ENCODE measurements at regions not wholly inside any gene's neighbourhood (a gene's known extent, or its start where the extent isn't known, plus 50 kb on each side); places are given as distances from the start of the nearest gene placed in this dataset.

DNA sequence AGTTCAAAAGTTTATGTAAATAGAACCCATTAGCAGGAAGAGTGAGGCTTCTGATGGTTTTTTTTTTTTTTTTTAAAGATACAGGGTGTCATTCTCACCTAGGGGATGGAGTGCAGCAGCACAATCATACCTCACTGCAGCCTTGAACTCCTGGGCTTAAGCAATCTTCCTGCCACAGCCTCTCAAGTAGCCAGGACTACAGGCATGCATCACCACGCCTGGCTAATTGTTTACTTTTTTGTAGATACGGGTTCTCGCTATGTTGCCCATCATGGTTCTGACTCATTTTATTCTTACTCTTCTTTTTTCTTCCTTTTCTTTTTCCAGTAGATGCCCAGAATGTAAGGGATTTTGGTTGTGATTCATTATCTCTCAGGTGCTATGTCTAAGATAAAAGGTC, 201.1 kb downstream of the NNT start (continued):
- TF ChIP-seq, protein P1, sequence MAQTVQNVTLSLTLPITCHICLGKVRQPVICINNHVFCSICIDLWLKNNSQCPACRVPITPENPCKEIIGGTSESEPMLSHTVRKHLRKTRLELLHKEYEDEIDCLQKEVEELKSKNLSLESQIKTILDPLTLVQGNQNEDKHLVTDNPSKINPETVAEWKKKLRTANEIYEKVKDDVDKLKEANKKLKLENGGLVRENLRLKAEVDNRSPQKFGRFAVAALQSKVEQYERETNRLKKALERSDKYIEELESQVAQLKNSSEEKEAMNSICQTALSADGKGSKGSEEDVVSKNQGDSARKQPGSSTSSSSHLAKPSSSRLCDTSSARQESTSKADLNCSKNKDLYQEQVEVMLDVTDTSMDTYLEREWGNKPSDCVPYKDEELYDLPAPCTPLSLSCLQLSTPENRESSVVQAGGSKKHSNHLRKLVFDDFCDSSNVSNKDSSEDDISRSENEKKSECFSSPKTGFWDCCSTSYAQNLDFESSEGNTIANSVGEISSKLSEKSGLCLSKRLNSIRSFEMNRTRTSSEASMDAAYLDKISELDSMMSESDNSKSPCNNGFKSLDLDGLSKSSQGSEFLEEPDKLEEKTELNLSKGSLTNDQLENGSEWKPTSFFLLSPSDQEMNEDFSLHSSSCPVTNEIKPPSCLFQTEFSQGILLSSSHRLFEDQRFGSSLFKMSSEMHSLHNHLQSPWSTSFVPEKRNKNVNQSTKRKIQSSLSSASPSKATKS (CRISPR knock-in tag; IDR thresholded peaks at IDR 0.05) = no peak
- TF ChIP-seq SP5 (CRISPR knock-in tag; IDR thresholded peaks at IDR 0.05; ENCODE audit: borderline replicate concordance, low read depth) (no peak), TRIM24 (CRISPR knock-in tag; IDR thresholded peaks at IDR 0.05) (no peak), ZNF329 (CRISPR knock-in tag; IDR thresholded peaks at IDR 0.05; ENCODE audit: low read depth) (no peak), ZSCAN21 (CRISPR knock-in tag; IDR thresholded peaks at IDR 0.05; ENCODE audit: borderline replicate concordance) (no peak), ZSCAN22 (CRISPR knock-in tag; IDR thresholded peaks at IDR 0.05) (no peak), ZFP41 (CRISPR knock-in tag; IDR thresholded peaks at IDR 0.05; ENCODE audit: borderline replicate concordance) (no peak), EP300 (IDR thresholded peaks at IDR 0.05; ENCODE audit: low read depth in 2 of 2, low read length in 2 of 2) (no peak), EP300 (CRISPR knock-in tag; IDR thresholded peaks at IDR 0.05; ENCODE audit: borderline replicate concordance) (no peak)
- TF ChIP-seq, protein P2, sequence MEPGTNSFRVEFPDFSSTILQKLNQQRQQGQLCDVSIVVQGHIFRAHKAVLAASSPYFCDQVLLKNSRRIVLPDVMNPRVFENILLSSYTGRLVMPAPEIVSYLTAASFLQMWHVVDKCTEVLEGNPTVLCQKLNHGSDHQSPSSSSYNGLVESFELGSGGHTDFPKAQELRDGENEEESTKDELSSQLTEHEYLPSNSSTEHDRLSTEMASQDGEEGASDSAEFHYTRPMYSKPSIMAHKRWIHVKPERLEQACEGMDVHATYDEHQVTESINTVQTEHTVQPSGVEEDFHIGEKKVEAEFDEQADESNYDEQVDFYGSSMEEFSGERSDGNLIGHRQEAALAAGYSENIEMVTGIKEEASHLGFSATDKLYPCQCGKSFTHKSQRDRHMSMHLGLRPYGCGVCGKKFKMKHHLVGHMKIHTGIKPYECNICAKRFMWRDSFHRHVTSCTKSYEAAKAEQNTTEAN (CRISPR knock-in tag; conservative IDR thresholded peaks at IDR 0.05) = no peak
- TF ChIP-seq, protein P3, sequence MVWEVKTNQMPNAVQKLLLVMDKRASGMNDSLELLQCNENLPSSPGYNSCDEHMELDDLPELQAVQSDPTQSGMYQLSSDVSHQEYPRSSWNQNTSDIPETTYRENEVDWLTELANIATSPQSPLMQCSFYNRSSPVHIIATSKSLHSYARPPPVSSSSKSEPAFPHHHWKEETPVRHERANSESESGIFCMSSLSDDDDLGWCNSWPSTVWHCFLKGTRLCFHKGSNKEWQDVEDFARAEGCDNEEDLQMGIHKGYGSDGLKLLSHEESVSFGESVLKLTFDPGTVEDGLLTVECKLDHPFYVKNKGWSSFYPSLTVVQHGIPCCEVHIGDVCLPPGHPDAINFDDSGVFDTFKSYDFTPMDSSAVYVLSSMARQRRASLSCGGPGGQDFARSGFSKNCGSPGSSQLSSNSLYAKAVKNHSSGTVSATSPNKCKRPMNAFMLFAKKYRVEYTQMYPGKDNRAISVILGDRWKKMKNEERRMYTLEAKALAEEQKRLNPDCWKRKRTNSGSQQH (CRISPR knock-in tag; IDR thresholded peaks at IDR 0.05; ENCODE audit: low read depth) = no peak
- TF ChIP-seq, protein P4, sequence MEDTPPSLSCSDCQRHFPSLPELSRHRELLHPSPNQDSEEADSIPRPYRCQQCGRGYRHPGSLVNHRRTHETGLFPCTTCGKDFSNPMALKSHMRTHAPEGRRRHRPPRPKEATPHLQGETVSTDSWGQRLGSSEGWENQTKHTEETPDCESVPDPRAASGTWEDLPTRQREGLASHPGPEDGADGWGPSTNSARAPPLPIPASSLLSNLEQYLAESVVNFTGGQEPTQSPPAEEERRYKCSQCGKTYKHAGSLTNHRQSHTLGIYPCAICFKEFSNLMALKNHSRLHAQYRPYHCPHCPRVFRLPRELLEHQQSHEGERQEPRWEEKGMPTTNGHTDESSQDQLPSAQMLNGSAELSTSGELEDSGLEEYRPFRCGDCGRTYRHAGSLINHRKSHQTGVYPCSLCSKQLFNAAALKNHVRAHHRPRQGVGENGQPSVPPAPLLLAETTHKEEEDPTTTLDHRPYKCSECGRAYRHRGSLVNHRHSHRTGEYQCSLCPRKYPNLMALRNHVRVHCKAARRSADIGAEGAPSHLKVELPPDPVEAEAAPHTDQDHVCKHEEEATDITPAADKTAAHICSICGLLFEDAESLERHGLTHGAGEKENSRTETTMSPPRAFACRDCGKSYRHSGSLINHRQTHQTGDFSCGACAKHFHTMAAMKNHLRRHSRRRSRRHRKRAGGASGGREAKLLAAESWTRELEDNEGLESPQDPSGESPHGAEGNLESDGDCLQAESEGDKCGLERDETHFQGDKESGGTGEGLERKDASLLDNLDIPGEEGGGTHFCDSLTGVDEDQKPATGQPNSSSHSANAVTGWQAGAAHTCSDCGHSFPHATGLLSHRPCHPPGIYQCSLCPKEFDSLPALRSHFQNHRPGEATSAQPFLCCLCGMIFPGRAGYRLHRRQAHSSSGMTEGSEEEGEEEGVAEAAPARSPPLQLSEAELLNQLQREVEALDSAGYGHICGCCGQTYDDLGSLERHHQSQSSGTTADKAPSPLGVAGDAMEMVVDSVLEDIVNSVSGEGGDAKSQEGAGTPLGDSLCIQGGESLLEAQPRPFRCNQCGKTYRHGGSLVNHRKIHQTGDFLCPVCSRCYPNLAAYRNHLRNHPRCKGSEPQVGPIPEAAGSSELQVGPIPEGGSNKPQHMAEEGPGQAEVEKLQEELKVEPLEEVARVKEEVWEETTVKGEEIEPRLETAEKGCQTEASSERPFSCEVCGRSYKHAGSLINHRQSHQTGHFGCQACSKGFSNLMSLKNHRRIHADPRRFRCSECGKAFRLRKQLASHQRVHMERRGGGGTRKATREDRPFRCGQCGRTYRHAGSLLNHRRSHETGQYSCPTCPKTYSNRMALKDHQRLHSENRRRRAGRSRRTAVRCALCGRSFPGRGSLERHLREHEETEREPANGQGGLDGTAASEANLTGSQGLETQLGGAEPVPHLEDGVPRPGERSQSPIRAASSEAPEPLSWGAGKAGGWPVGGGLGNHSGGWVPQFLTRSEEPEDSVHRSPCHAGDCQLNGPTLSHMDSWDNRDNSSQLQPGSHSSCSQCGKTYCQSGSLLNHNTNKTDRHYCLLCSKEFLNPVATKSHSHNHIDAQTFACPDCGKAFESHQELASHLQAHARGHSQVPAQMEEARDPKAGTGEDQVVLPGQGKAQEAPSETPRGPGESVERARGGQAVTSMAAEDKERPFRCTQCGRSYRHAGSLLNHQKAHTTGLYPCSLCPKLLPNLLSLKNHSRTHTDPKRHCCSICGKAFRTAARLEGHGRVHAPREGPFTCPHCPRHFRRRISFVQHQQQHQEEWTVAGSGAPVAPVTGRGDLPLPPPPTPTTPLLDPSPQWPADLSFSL (CRISPR knock-in tag; IDR thresholded peaks at IDR 0.05) = no peak

All from HepG2 (cell line).